HG03064 (cell line): ENCODE measurements at regions not wholly inside any gene's neighbourhood (a gene's known extent, or its start where the extent isn't known, plus 50 kb on each side); places are given as distances from the start of the nearest gene placed in this dataset.

ENCODE experiments used
- ATAC-seq: cut with Tn5 transposase; IDR thresholded peaks from one replicate; pipeline ENCODE4 v1.9.1; 2021; ENCODE audit warnings: low read depth; ENCODE audit not compliant: unreplicated experiment

DNA sequence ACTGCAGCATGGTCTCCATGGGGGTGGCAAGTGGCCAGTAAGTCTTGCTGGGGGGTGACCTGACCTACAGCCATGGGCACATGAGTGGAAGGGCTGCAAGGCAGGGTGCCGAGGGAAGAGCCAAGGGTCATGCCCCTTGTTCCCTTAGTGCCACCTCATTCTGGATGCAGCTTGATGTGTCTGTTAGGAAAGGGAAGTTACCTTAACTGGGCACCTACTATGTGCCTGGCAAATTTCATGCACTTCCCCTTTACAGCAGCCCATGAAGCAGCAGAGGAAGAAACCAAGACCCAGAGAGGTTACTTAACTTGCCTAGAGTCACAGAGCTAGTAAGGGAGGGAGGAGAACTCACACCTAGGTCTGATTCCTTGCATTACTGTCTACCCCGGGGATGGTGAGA lies 174.0 kb downstream of the MRPL14 start:
- no peak for ATAC-seq

DNA sequence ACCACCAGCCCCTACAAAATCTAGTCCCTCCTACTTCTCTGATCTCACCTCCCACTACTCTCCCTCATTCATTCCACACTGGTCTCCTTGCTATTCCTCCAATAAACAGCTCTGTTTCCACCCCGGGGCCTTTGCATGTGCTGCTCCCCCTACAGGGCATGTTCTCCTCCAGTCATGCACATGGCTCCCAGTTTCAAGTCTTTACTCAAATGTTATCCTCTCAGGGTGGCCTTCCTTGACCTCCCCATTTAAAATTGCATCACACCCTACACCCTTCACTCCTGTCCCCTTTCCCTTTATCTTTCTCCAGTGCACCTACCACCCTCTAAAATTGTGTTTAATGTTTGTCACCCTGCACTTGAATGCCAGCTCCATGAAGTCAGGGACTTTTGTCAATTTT lies 174.5 kb downstream of the MRPL14 start:
- no peak for ATAC-seq

DNA sequence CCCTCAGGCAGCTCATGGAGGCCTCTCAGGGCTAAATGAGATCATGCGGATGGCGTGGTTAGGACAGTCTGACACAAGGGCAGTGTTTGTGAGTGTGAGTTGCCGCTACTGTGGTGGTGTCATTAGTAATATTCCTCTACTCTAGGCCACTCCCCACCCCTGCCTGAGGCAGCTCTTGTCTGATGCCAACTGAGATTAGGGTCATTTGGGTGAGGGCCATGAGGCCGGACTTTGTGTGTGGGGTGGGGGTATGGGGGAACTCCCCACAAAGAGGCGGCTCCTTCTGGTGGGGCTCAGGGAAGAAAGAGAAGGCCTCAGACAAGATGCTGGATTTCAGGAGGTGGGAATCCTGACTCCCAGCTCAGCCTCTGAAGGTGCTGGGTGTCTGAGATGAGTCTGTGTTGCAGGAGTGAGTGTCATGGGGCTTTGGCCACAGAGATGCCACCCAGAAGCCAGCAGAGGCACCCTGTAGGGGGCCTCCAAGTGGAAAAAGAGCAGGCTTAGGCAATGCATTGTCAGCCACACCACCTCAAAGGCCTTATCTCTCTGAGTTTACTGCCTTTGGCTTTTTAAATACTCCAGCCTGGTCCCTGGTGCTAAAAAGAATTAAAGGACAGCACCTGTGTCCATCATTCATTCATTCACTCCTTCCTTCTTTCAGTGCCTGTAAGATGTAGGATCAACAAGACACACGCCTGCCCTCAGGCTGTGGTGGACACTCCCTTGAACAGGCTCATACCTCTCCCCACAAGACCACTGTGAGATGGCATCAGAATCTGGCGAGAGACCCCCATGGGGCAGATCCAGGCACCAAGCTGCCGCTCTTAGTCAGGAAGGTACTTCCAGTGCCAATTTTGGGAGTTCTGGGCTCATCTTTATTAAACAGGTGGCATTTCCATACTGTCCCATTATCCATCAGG lies 175.2 kb downstream of the MRPL14 start:
- ATAC-seq: no peak

DNA sequence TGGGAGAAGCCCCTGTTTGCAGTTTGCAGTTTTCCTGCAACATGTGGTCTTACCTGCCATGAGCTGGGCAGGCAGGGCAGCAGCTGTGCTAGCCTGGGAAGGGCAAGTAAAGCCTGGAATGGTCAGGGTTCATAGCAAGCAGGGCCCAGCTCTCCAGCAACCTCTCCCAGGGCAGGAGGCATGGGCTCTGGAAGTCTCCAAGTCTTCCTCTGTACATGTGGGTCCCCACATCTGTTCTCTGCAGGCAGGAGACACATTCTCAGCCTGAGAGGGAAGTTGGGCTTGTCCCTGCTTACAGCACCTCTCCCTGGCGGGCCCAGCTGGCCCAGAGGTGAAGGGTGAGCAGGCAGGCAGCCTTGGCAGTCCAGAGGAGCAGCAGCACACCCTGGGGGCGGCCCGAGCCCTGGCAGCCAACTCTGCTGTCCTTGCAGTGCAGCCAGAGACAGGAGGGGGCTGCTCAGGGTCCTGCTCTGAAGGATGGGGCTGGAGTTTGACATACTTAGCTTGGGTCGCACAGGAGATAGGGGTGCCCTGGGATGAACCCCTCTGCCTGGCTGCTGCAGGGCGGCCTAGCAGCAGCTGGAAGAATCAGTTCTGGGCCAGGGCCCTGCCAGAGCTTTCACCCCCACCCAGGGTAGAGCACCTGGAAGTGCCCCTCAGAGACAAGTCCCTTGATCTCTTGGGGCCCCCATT lies 176.0 kb downstream of the MRPL14 start:
- no peak for ATAC-seq

GRCh38 chr6:43950731-43951062 lies 176.6 kb downstream of the MRPL14 start:
- ATAC-seq: no peak

DNA sequence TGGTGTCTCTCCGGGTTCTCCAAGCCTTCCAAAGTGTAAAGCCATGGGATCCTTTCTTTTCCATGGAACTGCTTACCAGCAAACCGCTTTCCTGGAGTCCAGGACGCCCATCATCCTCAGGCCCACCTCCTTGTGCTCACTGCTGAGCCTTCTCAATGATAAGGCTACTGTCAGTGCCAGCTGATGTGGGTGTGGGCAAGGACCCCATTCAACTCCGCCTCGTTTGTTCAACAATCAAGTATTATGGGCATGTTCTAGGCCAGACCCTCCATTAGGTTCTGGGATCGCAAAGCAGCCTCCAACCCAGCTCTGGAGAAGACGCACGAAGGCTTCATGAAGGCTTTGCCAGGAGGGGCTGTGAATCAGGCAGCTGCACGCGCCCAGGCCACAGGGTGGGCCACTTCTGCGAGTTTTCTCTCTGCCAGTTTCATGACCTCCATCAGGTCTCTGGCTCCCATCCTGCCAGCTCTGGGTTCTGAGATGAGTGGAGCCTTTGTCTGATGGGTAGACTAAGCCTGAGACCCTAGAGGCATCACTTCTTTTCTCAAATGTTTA lies 177.1 kb downstream of the MRPL14 start:
- ATAC-seq: no peak

GRCh38 chr6:43949551-43949991 lies 177.7 kb downstream of the MRPL14 start:
- ATAC-seq: no peak

- ATAC-seq: no peak
These were observed 178.4 kb downstream of the MRPL14 start for GRCh38 chr6:43948527-43949485.

DNA sequence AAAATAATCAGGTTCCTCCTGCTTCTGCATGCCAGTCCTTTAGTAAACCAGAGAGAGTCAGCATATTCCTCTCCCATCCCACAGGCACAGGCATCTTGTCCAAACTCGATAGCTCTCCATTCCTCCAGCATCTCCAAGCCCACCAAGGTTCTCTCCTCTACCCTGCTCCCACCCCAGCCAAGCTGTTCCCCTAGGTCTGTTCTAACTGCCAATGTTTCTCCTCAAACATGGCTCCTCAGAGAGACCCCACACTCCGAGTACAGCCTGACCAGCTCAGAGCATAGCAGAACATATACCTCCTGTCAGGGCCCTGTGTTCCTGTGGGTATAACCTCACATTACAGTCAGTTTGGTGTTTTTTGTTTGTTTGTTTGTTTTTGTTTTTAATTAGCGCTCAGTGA lies 177.8 kb downstream of the VEGFA start:
- ATAC-seq: no peak

DNA sequence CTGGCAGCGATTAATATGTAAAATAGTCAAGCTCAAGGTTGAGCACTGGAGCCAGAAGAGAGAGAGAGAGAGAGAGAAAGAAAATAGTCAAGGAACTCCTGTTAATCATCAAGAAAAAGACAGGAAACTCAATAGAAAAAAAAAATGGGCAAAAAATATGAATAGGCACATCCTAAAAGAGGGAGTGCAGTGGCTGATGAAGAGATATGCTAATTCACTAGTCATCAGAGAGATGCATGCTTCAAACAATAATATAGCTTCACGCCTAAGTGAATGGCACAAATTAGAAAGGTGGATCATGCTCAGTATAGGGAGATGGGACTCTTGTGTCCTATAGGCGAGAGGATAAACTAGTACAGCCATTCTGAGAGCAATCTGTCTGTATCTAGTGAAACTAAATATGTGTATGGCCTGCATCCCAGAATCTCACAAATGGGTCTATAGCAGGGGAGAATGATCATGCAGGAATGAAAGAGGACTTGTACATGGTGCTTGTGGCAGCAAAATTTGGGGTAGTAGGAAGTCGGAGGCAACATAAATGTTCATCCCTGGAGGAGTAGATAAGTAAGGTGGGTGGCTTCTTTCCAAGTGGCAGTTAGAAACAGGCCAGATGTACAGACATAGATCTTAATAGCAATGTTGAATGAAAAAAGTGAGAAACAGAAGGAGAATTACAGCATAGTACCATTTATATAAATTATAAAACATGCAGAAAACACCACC lies 176.8 kb downstream of the VEGFA start:
- ATAC-seq: no peak

GRCh38 chr6:43945768-43946080 lies 175.7 kb downstream of the VEGFA start:
- no peak for ATAC-seq

DNA sequence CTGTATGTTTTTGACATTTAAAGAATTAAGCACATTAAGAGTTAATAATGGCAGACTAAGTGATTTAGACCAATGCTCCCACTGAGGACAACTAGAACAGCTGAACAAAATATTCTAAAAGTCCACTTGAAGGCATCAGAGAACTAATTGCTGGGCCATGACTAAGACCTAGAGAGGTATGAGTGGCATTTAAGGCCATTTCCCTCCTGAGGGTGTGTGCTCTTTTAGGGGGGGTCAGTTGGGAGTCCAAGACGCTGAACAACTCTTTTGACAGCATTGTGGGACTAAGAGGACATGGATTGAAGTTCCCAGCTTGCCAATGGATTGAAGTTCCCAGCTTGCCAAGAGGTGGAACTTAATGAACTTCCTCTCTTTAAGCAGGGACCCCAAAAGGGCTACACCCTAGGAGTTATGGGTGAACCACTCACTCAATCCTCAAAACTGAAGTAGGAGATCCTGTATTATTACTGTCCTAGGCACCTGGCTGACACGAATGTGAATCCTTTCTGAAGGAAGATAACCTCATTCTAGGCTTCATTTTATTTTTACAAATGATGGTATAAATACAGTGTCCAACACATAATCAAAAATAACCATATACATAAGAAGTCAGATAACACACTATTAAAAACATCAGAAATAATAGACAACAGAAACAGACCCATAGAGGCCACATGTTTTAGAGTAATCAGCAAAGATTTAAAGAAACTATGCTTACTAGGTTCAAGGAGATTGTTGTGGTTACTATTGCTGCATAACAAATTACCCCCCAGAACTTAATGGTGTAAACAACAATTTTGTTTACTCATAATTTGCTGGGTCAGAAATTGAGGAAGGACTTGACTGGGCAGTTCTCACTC lies 175.1 kb downstream of the VEGFA start:
- ATAC-seq: no peak

DNA sequence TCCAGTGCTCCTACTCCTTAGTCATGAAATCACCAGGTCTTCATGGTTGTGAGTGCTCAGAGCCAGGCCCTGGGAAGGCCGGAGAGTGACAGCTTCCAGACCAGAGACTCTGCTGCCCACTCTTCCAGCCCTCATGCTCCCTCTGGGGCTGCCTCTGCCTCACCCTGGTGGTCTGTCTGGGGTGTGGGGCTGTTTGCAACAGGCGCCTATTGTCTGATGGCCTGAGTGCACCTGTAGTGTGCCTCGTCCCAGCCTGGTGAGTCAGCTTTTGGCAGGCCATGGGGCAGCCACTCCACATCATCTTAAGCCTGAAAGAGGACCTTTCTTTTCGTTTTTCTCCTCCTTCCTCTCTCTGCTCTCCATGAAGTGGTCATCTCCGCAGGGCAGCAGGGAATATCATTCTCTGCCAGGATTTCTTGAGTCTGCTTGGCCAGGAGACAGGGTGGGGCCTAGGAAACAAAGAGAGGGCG lies 173.8 kb downstream of the VEGFA start:
- no peak for ATAC-seq

DNA sequence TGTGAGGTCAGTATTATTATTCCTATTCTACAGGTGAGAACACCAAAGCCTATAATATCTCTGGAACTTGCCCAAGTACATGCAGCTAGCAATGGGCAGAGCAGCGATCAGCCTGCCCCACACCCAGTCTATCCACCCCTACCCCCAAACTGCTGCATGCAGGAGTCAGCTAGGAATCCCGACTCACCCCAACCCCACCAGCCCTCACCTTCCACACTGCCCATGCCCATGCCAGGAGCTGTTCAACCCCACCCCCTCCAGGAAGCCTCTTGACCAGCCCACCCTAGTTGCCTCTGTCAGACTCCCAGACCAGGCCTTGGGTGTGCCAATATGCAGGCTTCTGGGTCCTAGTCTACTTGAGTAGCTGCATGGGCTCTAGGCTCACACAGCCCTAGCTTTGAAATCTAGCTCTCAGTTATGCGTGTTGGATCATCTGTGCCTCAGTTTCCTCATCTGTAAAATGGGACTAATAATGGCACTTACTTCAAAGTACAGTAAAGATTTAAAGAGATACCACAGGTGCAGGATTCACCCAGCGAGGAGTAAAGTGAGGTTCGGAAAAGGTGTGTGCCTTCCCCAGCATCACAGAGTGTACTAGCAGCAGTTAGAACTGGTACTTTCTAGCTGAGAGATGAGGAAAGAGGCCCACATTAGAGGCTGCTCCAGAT lies 173.2 kb downstream of the VEGFA start:
- no peak for ATAC-seq

- no peak for ATAC-seq
These were observed 172.6 kb downstream of the VEGFA start for GRCh38 chr6:43942616-43943015.

GRCh38 chr6:43942011-43942442 lies 172.0 kb downstream of the VEGFA start:
- no peak for ATAC-seq

DNA sequence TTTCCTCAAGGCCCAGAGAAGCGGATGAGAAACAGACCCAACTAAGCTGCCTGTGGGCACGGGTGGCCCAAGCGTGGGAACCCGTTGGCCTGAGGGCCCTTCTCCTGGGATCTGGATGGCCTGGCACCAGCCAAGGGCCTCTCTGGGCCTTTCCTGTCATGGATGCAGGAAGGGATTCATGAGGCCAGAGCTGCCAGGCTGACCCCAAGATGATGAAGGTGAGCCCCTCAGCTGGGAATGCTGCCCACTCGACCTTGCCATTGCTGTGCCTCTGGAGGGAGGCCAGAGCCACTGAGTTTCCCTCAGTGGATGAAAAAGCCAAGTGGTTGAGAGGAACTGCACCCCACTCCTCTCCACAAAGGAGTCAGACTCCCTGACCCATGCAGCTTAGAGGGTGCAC lies 171.2 kb downstream of the VEGFA start:
- ATAC-seq: no peak

DNA sequence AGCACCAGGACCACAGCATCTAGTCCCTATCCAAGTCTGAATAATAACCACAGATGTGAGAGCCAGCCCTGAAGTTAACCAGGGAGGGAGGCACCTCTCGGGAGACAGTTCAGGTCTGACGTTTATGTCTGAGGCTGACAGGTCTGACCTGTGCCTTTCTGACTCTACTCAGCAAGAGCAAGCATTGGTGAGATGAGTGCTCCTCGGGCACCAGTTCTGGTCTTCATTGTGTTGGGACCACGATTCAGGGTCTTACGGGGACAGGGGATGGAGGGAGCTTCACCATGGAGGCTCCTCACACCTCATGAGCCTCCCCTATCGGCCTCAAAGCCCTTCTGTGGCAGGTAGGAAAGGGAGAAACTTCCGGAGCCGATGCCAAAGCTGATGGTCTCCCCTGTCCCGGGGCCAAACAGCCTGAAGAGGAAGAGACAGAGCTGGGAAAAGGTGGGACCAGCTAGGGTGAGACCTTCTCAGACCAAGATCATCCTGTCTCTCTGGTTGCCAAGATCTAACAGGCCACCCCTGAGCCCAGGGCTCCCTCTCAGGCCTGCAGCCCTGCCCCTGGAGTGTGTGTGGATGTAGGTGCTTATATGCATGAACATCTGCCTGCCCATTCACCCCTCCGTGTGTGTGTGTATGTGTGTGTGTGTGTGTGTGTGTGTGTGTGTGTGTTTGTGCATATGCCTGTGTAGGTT lies 170.5 kb downstream of the VEGFA start:
- ATAC-seq: no peak
